AG04450 (cell line): ENCODE measurements at regions not wholly inside any gene's neighbourhood (a gene's known extent, or its start where the extent isn't known, plus 50 kb on each side); places are given as distances from the start of the nearest gene placed in this dataset.
A peak's percentile ranks its signal among the peaks of the same experiment; 100 is the strongest.

Experiments used
- CTCF ChIA-PET: fragments of 300-600, 350-600 bp; formaldehyde crosslinking; extraction: SDS; loops from one replicate; lab custom pipeline; 2022; ENCODE audit warnings: antibody characterized with exemption, inconsistent platforms; lab: Charles Lee
- POLR2A ChIA-PET: fragments of 350-600 bp; formaldehyde crosslinking; extraction: SDS; loops from one replicate; lab custom pipeline; 2021; ENCODE audit warnings: antibody characterized with exemption, inconsistent platforms; lab: Yijun Ruan, JAX
- DNase-seq: peaks from one replicate; pipeline ENCODE4 v3.0.0-alpha.2; 2011; ENCODE audit warnings: low read depth, low spot score
- H3K27ac ChIP-seq: one replicate; pipeline ENCODE4 v1.5.1; 2012; ENCODE audit warnings: low read depth, low read length, control low read depth
- H3K27me3 ChIP-seq: one replicate; pipeline ENCODE4 v1.6.0; 2012; ENCODE audit warnings: low read length; ENCODE audit not compliant: control insufficient read depth, insufficient read depth
- H3K4me3 ChIP-seq: 2 replicates; pipeline ENCODE4 v1.5.1; 2011; ENCODE audit warnings: mild to moderate bottlenecking, low read depth, low read length, control low read depth
- H3K9me3 ChIP-seq: 2 replicates; pipeline ENCODE4 v1.5.1; 2012; ENCODE audit warnings: low read length; ENCODE audit not compliant: control insufficient read depth, insufficient read depth
- TF ChIP-seq, protein P1 (sequence below): IDR thresholded peaks from 2 replicates; pipeline ENCODE4 v1.5.1; 2011; ENCODE audit warnings: low read depth, low read length, control low read depth, inconsistent platforms

DNA sequence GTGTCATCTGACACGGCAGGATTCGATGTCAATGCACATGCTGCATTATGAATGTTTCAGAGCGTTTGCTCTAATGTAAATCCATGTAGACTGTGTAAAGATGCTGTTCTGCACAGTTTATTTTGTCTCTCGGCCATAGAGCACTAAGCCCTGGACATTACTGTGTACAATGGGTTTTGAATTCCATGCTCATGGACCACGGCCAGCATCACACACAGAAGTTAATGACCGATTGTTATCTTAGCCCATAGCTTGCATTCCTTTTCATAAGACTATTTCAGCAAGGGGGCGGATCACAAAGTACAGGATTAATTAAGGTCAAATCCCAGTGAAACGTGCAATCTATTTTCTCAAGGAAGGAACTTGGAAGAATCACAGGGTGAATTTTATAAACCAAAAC, 286.1 kb upstream of the TENM3 start:
- TF ChIP-seq, protein P1, sequence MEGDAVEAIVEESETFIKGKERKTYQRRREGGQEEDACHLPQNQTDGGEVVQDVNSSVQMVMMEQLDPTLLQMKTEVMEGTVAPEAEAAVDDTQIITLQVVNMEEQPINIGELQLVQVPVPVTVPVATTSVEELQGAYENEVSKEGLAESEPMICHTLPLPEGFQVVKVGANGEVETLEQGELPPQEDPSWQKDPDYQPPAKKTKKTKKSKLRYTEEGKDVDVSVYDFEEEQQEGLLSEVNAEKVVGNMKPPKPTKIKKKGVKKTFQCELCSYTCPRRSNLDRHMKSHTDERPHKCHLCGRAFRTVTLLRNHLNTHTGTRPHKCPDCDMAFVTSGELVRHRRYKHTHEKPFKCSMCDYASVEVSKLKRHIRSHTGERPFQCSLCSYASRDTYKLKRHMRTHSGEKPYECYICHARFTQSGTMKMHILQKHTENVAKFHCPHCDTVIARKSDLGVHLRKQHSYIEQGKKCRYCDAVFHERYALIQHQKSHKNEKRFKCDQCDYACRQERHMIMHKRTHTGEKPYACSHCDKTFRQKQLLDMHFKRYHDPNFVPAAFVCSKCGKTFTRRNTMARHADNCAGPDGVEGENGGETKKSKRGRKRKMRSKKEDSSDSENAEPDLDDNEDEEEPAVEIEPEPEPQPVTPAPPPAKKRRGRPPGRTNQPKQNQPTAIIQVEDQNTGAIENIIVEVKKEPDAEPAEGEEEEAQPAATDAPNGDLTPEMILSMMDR, result no peak
- DNase-seq, result peak; percentile 34
- Histone ChIP-seq H3K4me3 (no peak overlapping the region), H3K27ac (no peak overlapping the region), H3K27me3 (no peaks in the 10 kb centered on the region), H3K9me3 (no peaks in the 10 kb centered on the region)
- POLR2A ChIA-PET, result no interaction called here
- CTCF ChIA-PET, result no interaction called here

DNA sequence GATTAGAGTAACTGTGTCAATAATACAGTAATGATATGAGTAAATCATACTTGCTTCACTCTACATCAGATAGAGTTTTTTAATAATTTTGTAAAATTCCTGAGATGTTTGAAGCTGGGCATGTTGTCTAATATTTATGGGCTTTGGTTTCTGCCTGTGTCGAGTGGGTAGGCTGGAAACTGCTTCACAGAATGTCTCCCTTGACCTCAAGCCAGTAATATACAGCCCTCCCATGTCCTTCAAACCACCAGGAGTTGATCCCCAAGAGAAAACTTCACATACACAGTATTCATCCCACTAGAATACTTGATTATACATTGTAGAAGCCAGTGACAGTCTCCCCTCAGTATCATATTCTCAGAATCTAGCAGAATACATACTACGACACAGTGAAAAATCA, 284.8 kb upstream of the TENM3 start:
- CTCF ChIA-PET, result no interaction called here

DNA sequence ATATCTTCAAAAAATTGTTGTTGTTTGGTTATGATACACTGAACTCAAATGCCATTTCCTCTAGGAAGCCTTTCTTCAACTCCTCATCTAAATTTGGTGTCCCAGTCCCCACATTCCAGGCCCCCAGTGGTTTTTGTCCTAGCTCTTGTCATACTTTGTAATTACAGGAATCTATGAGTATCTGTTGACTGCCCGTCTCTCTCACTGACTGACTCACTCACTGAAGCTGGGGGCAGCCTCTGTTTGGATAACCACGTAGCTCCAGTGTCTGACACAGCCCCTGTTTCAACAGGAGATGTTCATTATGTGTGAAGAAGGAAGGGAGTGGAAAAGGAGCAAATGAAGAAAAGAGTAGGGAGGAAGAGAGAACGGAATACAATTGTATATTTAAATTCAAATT, 284.1 kb upstream of the TENM3 start:
- peak; percentile 39 for DNase-seq
- ChIA-PET CTCF (interaction anchor here (0.7 kb wide), 1 partner anchor 136 kb away, joined by 4 read pairs; no protein-coding TSS in a partner anchor), POLR2A (interaction anchor here (1.0 kb wide), 1 partner anchor 9 kb away, joined by 4 read pairs; no protein-coding TSS in a partner anchor)
- H3K9me3 ChIP-seq, result no peaks in the 10 kb centered on the region
- no peak overlapping the region for H3K4me3 ChIP-seq
- TF ChIP-seq, protein P1, result no peak
- no peak overlapping the region for H3K27ac ChIP-seq
- no peaks in the 10 kb centered on the region for H3K27me3 ChIP-seq

More for the DNA sequence above, 284.8 kb upstream of the TENM3 start:
- Histone ChIP-seq H3K27ac (no peak overlapping the region), H3K9me3 (no peaks in the 10 kb centered on the region), H3K4me3 (no peak overlapping the region), H3K27me3 (no peaks in the 10 kb centered on the region)
- POLR2A ChIA-PET, result no interaction called here
- DNase-seq, result no peak
- TF ChIP-seq, protein P1, result no peak

DNA sequence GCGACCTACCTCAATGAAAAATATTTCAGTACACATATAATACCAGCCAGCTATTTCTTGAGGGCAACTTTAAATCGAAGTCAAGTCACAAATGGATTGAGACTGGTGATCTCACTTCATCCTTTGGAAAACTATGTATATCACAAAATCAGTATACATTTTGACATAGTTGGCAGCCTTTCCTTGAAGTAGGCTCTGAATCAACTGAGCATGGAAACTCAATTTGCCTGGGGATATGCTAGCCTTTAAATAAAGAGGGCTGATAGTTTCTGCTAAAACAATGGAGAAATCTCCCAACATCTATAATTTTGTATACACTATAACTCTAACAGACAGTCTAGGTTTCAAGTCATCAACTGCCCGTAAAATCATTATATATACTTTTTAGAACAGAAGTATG, 282.8 kb upstream of the TENM3 start:
- POLR2A ChIA-PET, result no interaction called here
- TF ChIP-seq, protein P1, result no peak
- CTCF ChIA-PET, result no interaction called here
- no peaks in the 10 kb centered on the region for H3K9me3 ChIP-seq
- no peak overlapping the region for H3K4me3 ChIP-seq
- DNase-seq, result no peak
- H3K27ac ChIP-seq, result no peak overlapping the region
- H3K27me3 ChIP-seq, result no peaks in the 10 kb centered on the region

DNA sequence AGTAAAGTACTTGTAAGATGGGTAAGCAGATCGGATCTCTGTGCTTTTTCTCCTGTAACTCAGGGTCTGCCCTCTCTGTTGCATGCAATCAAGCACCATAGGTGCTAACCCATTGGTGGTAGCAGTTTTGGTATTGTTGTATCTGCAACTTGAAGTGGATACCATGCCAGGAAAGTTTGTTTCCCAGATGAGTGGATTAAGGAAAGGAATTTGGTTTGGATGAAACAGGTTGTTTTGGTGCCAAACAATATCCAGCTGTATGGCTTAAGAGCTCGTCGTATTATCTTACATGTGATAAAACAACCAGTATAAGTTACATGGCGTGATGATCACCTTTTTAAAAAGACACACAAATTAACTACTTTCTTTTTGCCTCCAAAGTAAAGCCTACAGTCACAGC, 280.9 kb upstream of the TENM3 start:
- POLR2A ChIA-PET, result no interaction called here
- DNase-seq, result no peak
- CTCF ChIA-PET, result no interaction called here
- TF ChIP-seq, protein P1, result no peak
- Histone ChIP-seq H3K4me3 (no peak overlapping the region), H3K9me3 (no peaks in the 10 kb centered on the region), H3K27me3 (no peaks in the 10 kb centered on the region), H3K27ac (no peak overlapping the region)
